HG03108 (cell line): ENCODE measurements at regions not wholly inside any gene's neighbourhood (a gene's known extent, or its start where the extent isn't known, plus 50 kb on each side); places are given as distances from the start of the nearest gene placed in this dataset.

Experiments
- ATAC-seq: cut with Tn5 transposase; IDR thresholded peaks from one replicate; pipeline ENCODE4 v1.9.1; 2021; ENCODE audit warnings: moderate library complexity; ENCODE audit not compliant: unreplicated experiment

- ATAC-seq, result no peak
Observed at GRCh38 chr18:54716586-54716985, 111.7 kb upstream of the RAB27B start.

- peak; percentile 81 for ATAC-seq
Observed at GRCh38 chr18:54717673-54718407, 110.4 kb upstream of the RAB27B start.

DNA sequence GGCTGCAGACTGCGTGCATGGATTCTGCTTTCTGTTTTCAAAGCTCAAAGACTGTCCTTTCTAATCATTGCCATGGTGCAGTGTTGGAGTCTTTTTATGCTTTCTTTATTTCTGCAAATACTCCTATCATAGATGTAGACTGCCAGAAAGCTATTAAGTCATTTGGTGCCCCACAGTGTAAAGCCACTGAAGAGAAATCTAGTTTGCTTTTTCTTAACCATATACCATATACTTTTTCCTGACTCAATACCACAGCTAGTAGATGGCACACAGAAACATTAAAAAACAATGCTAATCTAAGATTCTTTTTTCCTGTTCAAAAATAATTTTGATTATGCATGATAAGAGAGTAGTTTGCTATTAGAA is 109.9 kb upstream of the RAB27B start:
- peak; percentile 10 for ATAC-seq

GRCh38 chr18:54720620-54721019 is 107.7 kb upstream of the RAB27B start:
- ATAC-seq, result no peak

- ATAC-seq, result no peak
Observed at GRCh38 chr18:54726143-54726542, 102.1 kb upstream of the RAB27B start.

GRCh38 chr18:54734059-54734458 is 94.2 kb upstream of the RAB27B start:
- ATAC-seq, result no peak

DNA sequence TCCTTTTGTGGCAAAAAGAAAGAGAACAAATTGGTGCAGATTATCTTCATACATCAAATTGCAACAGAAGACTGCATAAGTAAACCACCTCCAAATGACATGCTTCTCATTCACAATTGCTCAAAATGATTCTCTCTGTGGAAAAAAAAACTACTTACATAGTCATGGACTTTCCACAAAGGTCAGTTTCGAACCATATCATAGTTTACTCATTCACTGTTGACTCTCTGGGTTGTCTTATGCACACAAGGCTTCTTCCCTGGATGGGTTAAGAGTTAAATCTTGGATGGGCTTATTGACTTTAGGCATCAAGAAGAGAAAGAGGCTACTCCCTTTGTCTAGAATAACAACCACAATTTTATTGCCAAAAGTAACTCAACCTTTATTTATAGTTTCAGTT is 91.3 kb upstream of the RAB27B start:
- no peak for ATAC-seq

- no peak for ATAC-seq
Observed at GRCh38 chr18:54737986-54738385, 90.3 kb upstream of the RAB27B start.

DNA sequence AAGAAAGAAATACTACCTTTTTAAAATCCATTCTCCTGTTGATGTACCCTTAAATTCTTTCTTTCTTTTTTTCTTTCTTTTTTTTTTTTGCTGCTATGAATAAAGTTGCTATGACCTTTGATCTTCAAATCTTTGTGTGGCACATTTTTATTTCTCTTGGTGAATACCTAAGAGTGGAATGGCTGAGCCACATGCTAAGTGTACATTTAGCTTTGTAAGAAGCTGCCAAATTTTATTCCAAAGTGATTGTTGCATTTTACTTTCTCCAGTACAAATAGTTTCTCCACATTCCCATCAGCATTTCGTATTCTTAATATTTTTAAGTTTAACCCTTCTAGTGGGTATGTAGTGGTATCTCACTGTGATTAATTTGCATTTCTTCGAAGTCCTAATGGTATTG is 88.8 kb upstream of the RAB27B start:
- no peak for ATAC-seq

DNA sequence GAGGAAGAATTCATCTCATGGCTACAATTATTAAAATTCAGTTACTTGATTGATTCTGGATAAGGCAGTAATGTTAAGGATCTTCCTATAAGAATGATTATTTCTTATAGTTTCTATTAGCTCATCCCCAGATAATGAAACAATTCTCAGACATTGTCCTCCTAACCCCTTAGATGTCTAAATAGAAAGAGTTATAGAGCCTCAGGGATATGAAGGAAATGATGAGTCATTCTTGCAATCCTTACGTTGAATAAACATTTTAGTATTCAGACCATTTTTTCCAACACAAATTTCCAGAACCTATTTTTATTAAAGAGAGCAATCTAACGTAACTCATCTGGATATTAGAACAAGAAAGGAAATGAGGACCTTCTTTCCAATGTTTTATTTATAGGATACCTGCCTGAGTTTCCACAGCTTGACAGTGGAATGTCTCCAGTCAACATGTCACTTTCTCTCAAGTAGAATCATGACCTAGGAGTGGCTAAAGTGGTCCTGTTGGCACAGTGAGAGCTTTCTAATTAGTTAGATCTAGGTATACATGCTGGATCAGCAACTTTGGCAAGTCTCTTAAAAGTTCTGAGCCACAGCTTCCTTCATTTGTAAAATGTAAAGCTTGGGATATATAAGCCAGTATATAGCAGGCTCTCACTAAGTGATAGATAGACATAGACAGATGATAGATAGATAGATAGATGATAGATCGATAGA is 88.0 kb upstream of the RAB27B start:
- no peak for ATAC-seq

DNA sequence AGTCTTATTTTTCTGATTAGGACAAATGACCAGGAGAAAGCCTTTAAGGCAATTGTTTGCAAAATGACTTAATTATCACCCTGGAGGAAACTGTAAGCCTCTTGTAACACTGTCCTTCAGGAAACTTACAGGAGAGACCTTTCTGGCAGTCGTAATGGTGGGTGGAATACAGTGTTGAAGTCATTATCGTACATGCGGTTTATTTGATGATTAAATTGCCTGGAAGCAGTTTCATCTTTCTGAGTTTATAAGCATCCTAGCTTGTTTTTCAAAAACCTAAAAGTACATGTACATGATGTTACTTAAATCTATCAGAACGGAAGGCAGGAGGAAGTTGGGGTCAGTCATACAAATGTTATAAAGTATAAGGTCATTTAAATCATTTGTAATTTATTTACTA is 86.2 kb upstream of the RAB27B start:
- ATAC-seq, result no peak

DNA sequence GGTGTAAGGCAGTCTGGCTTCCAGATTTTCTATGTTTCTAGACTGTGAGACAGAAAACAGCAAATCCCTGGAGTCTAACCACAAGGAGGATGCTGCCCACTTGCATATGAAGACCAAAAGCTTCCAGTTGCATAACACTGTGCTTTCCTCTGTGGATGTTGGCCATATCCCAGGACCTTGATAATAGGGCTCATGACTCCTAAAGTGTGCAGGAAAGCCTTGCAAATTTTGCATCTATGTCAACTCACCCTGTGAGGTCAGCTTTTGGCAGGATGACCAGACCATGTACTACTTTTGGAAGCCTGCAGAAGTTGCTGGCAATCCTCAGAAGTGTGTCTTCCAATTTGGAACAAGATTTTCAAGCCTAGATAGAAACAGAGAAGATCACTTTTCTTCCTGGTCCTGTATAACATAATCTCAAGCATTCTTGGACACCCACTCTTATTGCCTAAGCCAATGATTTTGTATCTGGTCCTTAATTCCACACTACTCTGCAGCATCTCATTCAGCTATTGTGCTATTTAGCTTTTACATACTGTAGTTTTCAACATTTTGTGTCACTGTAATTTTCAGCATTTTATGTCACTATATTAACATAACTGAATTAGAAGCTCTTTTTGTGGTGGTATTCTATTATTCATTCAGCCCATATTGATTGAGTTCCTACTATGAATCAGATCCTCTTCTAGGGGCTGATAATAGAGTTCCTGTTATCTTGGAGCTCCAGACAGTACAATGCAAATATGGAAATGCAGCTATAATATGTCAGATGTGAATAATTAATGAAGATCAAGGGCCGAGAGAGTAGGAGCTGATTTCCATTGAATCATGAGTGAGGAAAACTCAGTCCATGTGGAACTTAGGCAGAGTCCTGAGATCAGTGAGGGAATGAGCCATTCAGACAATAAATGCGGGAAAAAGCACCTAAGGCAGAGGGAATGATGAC is 85.3 kb upstream of the RAB27B start:
- no peak for ATAC-seq

DNA sequence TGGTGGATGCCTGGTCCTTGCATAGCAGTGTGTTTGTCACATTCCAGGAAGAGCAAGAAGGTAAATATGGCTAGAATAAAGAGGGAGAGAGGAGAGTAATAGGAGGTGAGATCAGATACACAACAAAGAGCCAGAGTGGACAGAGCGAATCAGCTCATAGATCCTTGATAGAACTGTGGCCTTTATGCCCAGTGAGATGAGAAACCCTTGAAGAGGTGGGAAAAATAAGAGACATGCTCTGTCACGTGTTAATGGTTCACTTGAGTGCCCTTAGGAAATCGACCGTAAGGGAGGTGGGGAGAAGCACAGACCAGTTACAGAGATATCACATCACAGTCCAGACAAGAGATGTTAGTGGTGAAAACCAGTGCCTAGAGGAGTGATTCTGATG is 84.7 kb upstream of the RAB27B start:
- ATAC-seq, result no peak

GRCh38 chr18:54749291-54749690 is 79.0 kb upstream of the RAB27B start:
- no peak for ATAC-seq

- ATAC-seq, result no peak
Observed at GRCh38 chr18:54750350-54750749, 77.9 kb upstream of the RAB27B start.

DNA sequence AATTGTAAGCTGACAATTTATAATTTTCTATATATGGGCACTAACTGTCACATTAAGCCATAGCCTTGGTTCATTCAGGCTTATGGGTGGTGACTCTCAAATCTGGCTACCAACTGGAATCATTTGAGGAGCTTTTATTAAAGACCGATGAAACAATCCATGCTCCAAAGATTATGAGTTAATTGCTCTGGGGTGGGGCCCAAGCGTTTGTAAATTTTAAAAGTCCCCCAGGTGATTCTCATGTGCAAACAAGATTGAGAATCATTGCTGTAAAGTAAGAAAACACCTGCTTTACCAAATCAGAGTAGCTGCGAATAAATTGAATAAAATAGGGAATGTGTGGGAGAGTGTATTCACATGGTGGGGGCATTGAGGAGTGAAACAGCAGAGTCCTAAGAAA is 76.1 kb upstream of the RAB27B start:
- ATAC-seq, result no peak

DNA sequence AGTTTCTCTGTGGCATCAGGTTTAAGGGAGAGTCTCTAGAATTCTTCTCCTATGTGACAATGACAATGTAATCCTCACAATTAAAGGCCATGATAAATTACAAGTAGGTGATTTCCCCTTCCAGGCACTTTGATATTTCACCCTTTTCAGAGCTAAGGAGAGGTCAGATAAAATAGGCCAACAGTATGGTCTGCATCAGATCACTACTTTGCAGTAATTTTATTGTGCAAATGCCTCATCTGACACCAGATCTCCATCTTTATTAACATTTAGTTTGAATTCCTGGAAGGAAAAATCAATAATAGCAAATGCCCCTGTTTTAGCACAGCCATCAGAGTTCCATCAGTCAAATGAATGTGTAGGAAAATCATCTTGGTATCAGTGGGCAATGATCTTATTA is 72.8 kb upstream of the RAB27B start:
- ATAC-seq, result no peak

GRCh38 chr18:54762386-54762785 is 65.9 kb upstream of the RAB27B start:
- no peak for ATAC-seq

- ATAC-seq, result no peak
Observed at GRCh38 chr18:54764786-54765185, 63.5 kb upstream of the RAB27B start.

- ATAC-seq, result no peak
Observed at GRCh38 chr18:54765636-54766375, 62.5 kb upstream of the RAB27B start.

DNA sequence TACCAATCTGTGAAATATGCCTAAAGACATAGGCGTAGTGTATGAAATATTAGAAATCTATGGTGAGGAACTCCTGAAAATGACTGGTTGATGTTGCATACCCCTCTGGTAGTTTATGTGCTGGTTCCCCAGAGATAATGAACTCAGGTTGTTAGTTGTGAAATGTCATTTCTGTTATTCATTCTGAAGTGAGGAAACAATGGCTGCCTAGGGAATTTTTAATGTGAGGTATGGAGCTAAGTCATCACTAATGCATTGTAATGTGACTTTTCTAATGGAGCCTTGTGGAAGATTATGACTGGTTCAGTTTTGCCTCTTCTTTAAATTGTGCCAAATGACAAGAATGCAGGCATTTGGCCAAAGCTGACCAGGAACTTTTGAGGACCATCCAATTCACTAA is 61.6 kb upstream of the RAB27B start:
- ATAC-seq, result no peak
